Liver (tissue), 8 donors: ENCODE measurements at regions not wholly inside any gene's neighbourhood (a gene's known extent, or its start where the extent isn't known, plus 50 kb on each side); places are given as distances from the start of the nearest gene placed in this dataset.

Source experiments
- DNase-seq: peaks from one replicate; pipeline ENCODE4 v3.0.0-alpha.2; 2017; ENCODE audit warnings: low spot score
- H3K27ac ChIP-seq, 2 donors: one replicate each; pipeline ENCODE4 v1.7.0; 2013; ENCODE audit warnings: inconsistent platforms in 2 of 2, low read length in 2 of 2, control low read depth in 1 of 2, low read depth in 1 of 2, mild to moderate bottlenecking in 1 of 2
- H3K27me3 ChIP-seq, 4 donors: one replicate each; pipeline versions ENCODE4 v1.6.1 to v1.7.0; 2013; ENCODE audit warnings: low read length in 3 of 4, inconsistent platforms in 1 of 4, mild to moderate bottlenecking in 1 of 4, moderate library complexity in 1 of 4; ENCODE audit not compliant: control insufficient read depth in 4 of 4, insufficient read depth in 4 of 4
- H3K36me3 ChIP-seq, 4 donors: one replicate each; pipeline versions ENCODE4 v1.6.1 to v1.7.0; 2013; ENCODE audit warnings: low read length in 3 of 4, mild to moderate bottlenecking in 3 of 4, low read depth in 1 of 4, moderate library complexity in 1 of 4; ENCODE audit not compliant: control insufficient read depth in 4 of 4, insufficient read depth in 3 of 4
- H3K4me1 ChIP-seq, 4 donors: one replicate each; pipeline versions ENCODE4 v1.6.1 to v1.7.0; 2013; ENCODE audit warnings: low read length in 3 of 4, mild to moderate bottlenecking in 3 of 4, moderate library complexity in 1 of 4; ENCODE audit not compliant: control insufficient read depth in 4 of 4, insufficient read depth in 4 of 4
- H3K4me3 ChIP-seq, 3 donors: one replicate each; pipeline versions ENCODE4 v1.6.1 to v1.7.0; 2013; ENCODE audit warnings: low read length in 3 of 3, control low read depth in 1 of 3, low read depth in 1 of 3, mild to moderate bottlenecking in 1 of 3
- H3K9ac ChIP-seq, 2 donors: one replicate each; pipeline ENCODE4 v1.7.0; 2013; ENCODE audit warnings: low read length in 2 of 2, mild to moderate bottlenecking in 2 of 2, moderate library complexity in 2 of 2, control low read depth in 1 of 2, low read depth in 1 of 2
- H3K9me3 ChIP-seq, 4 donors: one replicate each; pipeline versions ENCODE4 v1.6.1 to v1.7.0; 2013; ENCODE audit warnings: low read length in 3 of 4; ENCODE audit not compliant: control insufficient read depth in 4 of 4
- EGR1 ChIP-seq, 2 donors: IDR thresholded peaks; 2 replicates each; pipeline ENCODE4 v1.6.1; 2016 to 2018; ENCODE audit warnings: antibody characterized with exemption in 2 of 2, low read depth in 2 of 2
- FOXA1 ChIP-seq: IDR thresholded peaks from 2 replicates; pipeline ENCODE4 v1.6.1; 2016; ENCODE audit warnings: antibody characterized with exemption
- FOXA2 ChIP-seq: IDR thresholded peaks from 2 replicates; pipeline ENCODE4 v1.6.1; 2016; ENCODE audit warnings: antibody characterized with exemption
- GABPA ChIP-seq, 2 donors: IDR thresholded peaks in 1 of 2; conservative IDR thresholded peaks in 1 of 2; 2 replicates each; pipeline ENCODE4 v1.6.1; 2016; ENCODE audit warnings: antibody characterized with exemption in 2 of 2, mild to moderate bottlenecking in 1 of 2, moderate library complexity in 1 of 2
- JUND ChIP-seq, 2 donors: IDR thresholded peaks; 2 replicates each; pipeline ENCODE4 v1.6.1; 2016; ENCODE audit warnings: antibody characterized with exemption in 2 of 2
- RAD21 ChIP-seq, 2 donors: IDR thresholded peaks; 2 replicates each; pipeline ENCODE4 v1.6.1; 2016; ENCODE audit warnings: antibody characterized with exemption in 2 of 2, mild to moderate bottlenecking in 2 of 2
- RXRA ChIP-seq, 2 donors: IDR thresholded peaks; 2 replicates each; pipeline ENCODE4 v1.6.1; 2017 to 2018; ENCODE audit warnings: antibody characterized with exemption in 2 of 2, mild to moderate bottlenecking in 1 of 2
- SP1 ChIP-seq: IDR thresholded peaks from 2 replicates; pipeline ENCODE4 v1.6.1; 2018; ENCODE audit warnings: antibody characterized with exemption, mild to moderate bottlenecking
- TAF1 ChIP-seq: conservative IDR thresholded peaks from 2 replicates; pipeline ENCODE4 v1.6.1; 2016; ENCODE audit warnings: antibody characterized with exemption, mild to moderate bottlenecking
- WGBS: extraction: QIAGEN DNeasy Blood & Tissue Kit; methylation state at CpG from one replicate; pipeline ENCODE4 v1.1.7; 2013; 5-methylcytosine and 5-hydroxymethylcytosine counted together
- TF ChIP-seq, protein P1 (sequence below): IDR thresholded peaks from 2 replicates; pipeline ENCODE4 v1.6.1; 2016; ENCODE audit warnings: antibody characterized with exemption
- TF ChIP-seq, protein P2 (sequence below): IDR thresholded peaks from 2 replicates; pipeline ENCODE4 v1.6.1; 2016; ENCODE audit warnings: antibody characterized with exemption
- TF ChIP-seq, protein P3 (sequence below): IDR thresholded peaks from 2 replicates; pipeline ENCODE4 v1.6.1; 2016; ENCODE audit warnings: antibody characterized with exemption
- TF ChIP-seq, protein P4 (sequence below): IDR thresholded peaks from 2 replicates; pipeline ENCODE4 v1.6.1; 2016; ENCODE audit warnings: antibody characterized with exemption, mild to moderate bottlenecking
- TF ChIP-seq, protein P5 (sequence below): fragments of 150-350 bp; IDR thresholded peaks from 2 replicates; pipeline ENCODE4 v1.5.1; 2017; ENCODE audit warnings: improper control_type of control experiment, low read depth, low read length; ENCODE audit not compliant: missing input control
- donor health status: healthy.
- donor health status: healthy.
- donor health status: healthy.
- donor health status: healthy.
- donor health status: healthy.

DNA sequence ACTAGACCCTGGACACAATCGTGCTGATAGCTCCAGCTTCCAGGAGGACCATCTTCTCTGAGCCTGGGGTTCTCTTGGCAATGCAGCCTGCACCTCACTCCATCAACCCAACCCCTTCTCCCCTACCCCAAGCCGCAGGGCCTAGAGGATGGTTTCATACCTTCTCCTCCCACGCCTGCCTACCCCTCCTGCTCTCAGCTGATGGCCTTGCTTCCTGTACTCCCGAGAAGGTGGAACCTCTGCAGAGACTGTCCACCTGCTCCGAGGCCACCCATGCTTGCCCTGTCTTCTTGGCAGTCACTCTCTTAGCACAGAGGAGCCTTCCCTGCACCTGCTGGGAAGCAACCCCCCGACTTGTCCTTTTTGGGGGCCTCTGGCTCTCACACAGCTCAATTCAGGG is 241.9 kb downstream of the IRX2 start:
- Histone ChIP-seq H3K9ac (no peak overlapping the region), H3K27me3 (no peaks in the 10 kb centered on the region), H3K36me3 (no peaks in the 10 kb centered on the region), H3K27ac (no peak overlapping the region), H3K4me3 (no peak overlapping the region), H3K9me3 (no peaks in the 10 kb centered on the region), H3K4me1 (no peaks in the 10 kb centered on the region)
- no peak for DNase-seq
- TF ChIP-seq FOXA1 (no peak), RAD21 (IDR thresholded peaks at IDR 0.05) (no peak), EGR1 (IDR thresholded peaks at IDR 0.05; ENCODE audit: low read depth in 2 of 2) (no peak), GABPA (IDR thresholded peaks at IDR 0.05 in 1 of 2, conservative IDR thresholded peaks at IDR 0.05 in 1 of 2) (no peak)
- TF ChIP-seq, protein P1, sequence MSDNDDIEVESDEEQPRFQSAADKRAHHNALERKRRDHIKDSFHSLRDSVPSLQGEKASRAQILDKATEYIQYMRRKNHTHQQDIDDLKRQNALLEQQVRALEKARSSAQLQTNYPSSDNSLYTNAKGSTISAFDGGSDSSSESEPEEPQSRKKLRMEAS: no peak
- TF ChIP-seq, protein P2, sequence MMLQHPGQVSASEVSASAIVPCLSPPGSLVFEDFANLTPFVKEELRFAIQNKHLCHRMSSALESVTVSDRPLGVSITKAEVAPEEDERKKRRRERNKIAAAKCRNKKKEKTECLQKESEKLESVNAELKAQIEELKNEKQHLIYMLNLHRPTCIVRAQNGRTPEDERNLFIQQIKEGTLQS: no peak
- 57% methylated on average over 6 of the region's 6 CpGs for WGBS

DNA sequence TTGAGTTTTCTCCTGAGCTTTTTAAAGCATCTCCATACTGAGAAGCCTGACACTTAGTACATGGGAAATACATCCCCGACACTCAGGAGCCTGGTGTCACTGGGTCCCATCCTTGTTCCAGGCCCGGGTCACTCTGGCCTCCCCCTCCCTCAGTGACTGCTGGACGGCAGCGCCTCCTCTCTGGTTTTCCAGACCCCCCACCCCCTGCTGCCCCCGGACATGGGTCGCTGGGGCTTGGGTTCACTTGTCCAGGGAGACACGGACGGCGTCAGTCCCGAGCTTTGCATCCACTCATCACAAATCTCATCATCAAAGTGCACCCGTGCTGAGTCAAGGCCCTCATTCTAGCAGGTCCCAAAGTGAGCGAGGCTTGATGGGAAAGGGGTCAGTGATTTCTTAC is 243.0 kb downstream of the IRX2 start:
- H3K36me3 ChIP-seq: no peaks in the 10 kb centered on the region
- TF ChIP-seq, protein P3, sequence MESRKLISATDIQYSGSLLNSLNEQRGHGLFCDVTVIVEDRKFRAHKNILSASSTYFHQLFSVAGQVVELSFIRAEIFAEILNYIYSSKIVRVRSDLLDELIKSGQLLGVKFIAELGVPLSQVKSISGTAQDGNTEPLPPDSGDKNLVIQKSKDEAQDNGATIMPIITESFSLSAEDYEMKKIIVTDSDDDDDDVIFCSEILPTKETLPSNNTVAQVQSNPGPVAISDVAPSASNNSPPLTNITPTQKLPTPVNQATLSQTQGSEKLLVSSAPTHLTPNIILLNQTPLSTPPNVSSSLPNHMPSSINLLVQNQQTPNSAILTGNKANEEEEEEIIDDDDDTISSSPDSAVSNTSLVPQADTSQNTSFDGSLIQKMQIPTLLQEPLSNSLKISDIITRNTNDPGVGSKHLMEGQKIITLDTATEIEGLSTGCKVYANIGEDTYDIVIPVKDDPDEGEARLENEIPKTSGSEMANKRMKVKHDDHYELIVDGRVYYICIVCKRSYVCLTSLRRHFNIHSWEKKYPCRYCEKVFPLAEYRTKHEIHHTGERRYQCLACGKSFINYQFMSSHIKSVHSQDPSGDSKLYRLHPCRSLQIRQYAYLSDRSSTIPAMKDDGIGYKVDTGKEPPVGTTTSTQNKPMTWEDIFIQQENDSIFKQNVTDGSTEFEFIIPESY: no peak
- TF ChIP-seq FOXA1 (no peak), SP1 (no peak), GABPA (IDR thresholded peaks at IDR 0.05 in 1 of 2, conservative IDR thresholded peaks at IDR 0.05 in 1 of 2) (no peak), FOXA2 (no peak), RAD21 (IDR thresholded peaks at IDR 0.05) (no peak), RXRA (IDR thresholded peaks at IDR 0.05) (no peak), TAF1 (no peak), JUND (IDR thresholded peaks at IDR 0.05) (no peak)
- TF ChIP-seq, protein P2: no peak
- TF ChIP-seq, protein P1: no peak
- TF ChIP-seq, protein P4, sequence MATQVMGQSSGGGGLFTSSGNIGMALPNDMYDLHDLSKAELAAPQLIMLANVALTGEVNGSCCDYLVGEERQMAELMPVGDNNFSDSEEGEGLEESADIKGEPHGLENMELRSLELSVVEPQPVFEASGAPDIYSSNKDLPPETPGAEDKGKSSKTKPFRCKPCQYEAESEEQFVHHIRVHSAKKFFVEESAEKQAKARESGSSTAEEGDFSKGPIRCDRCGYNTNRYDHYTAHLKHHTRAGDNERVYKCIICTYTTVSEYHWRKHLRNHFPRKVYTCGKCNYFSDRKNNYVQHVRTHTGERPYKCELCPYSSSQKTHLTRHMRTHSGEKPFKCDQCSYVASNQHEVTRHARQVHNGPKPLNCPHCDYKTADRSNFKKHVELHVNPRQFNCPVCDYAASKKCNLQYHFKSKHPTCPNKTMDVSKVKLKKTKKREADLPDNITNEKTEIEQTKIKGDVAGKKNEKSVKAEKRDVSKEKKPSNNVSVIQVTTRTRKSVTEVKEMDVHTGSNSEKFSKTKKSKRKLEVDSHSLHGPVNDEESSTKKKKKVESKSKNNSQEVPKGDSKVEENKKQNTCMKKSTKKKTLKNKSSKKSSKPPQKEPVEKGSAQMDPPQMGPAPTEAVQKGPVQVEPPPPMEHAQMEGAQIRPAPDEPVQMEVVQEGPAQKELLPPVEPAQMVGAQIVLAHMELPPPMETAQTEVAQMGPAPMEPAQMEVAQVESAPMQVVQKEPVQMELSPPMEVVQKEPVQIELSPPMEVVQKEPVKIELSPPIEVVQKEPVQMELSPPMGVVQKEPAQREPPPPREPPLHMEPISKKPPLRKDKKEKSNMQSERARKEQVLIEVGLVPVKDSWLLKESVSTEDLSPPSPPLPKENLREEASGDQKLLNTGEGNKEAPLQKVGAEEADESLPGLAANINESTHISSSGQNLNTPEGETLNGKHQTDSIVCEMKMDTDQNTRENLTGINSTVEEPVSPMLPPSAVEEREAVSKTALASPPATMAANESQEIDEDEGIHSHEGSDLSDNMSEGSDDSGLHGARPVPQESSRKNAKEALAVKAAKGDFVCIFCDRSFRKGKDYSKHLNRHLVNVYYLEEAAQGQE: no peak
- TF ChIP-seq, protein P5, sequence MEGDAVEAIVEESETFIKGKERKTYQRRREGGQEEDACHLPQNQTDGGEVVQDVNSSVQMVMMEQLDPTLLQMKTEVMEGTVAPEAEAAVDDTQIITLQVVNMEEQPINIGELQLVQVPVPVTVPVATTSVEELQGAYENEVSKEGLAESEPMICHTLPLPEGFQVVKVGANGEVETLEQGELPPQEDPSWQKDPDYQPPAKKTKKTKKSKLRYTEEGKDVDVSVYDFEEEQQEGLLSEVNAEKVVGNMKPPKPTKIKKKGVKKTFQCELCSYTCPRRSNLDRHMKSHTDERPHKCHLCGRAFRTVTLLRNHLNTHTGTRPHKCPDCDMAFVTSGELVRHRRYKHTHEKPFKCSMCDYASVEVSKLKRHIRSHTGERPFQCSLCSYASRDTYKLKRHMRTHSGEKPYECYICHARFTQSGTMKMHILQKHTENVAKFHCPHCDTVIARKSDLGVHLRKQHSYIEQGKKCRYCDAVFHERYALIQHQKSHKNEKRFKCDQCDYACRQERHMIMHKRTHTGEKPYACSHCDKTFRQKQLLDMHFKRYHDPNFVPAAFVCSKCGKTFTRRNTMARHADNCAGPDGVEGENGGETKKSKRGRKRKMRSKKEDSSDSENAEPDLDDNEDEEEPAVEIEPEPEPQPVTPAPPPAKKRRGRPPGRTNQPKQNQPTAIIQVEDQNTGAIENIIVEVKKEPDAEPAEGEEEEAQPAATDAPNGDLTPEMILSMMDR: no peak
- H3K27ac ChIP-seq: no peak overlapping the region
- peaks cover 0 to 3% (median 0%) of the 10 kb centered on the region in 4 donors for H3K27me3 ChIP-seq
- H3K9me3 ChIP-seq: peaks cover 0 to 6% (median 3%) of the 10 kb centered on the region in 4 donors
- H3K9ac ChIP-seq: no peak overlapping the region
- WGBS: 84% methylated on average over 12 of the region's 12 CpGs
- no peak for DNase-seq
- no peak overlapping the region for H3K4me3 ChIP-seq
- H3K4me1 ChIP-seq: no peaks in the 10 kb centered on the region
